Mesothelial cell of epicardium (in vitro differentiated cells): ENCODE measurements at regions not wholly inside any gene's neighbourhood (a gene's known extent, or its start where the extent isn't known, plus 50 kb on each side); places are given as distances from the start of the nearest gene placed in this dataset.

Experiments
- DNase-seq, 2 experiments: peaks; one replicate each; pipeline ENCODE4 v3.0.0; 2021; ENCODE audit warnings: low spot score in 2 of 2; ENCODE audit not compliant: unreplicated experiment in 2 of 2
- H3K27ac Mint-ChIP-seq: 2 replicates; pipeline ENCODE4 v1.8.0; 2021; ENCODE audit warnings: mixed read lengths
- H3K27me3 Mint-ChIP-seq: 2 replicates; pipeline ENCODE4 v1.8.0; 2021; ENCODE audit warnings: low read depth, mixed read lengths
- H3K36me3 Mint-ChIP-seq: 2 replicates; pipeline ENCODE4 v1.8.0; 2021; ENCODE audit warnings: mixed read lengths
- H3K4me1 Mint-ChIP-seq: 2 replicates; pipeline ENCODE4 v1.8.0; 2021; ENCODE audit warnings: mixed read lengths
- H3K4me3 Mint-ChIP-seq: 2 replicates; pipeline ENCODE4 v1.8.0; 2021; ENCODE audit warnings: mild to moderate bottlenecking, moderate library complexity, mixed read lengths
- H3K9me3 Mint-ChIP-seq: 2 replicates; pipeline ENCODE4 v1.8.0; 2021; ENCODE audit warnings: mixed read lengths
- CTCF ChIP-seq: fragments of 200-600 bp; sonication (generic); IDR thresholded peaks from one replicate; pipeline ENCODE4 v1.5.0; 2021; ENCODE audit warnings: antibody characterized with exemption; ENCODE audit not compliant: unreplicated experiment

GRCh38 chr13:44844786-44845185 is 144.5 kb downstream of the NUFIP1 start:
- Mint-ChIP-seq H3K4me3 (no peak overlapping the region), H3K4me1 (peaks cover 10% of the 10 kb centered on the region), H3K36me3 (no peaks in the 10 kb centered on the region), H3K9me3 (no peaks in the 10 kb centered on the region), H3K27me3 (no peaks in the 10 kb centered on the region), H3K27ac (no peak overlapping the region)
- TF ChIP-seq CTCF: no peak
- no peak for DNase-seq

- no peak overlapping the region for H3K4me3 Mint-ChIP-seq
- DNase-seq: no peak
- no peak overlapping the region for H3K27ac Mint-ChIP-seq
- no peak for TF ChIP-seq CTCF
- H3K27me3 Mint-ChIP-seq: no peaks in the 10 kb centered on the region
- H3K4me1 Mint-ChIP-seq: no peaks in the 10 kb centered on the region
- H3K36me3 Mint-ChIP-seq: no peaks in the 10 kb centered on the region
- no peaks in the 10 kb centered on the region for H3K9me3 Mint-ChIP-seq
These were observed 145.9 kb downstream of the NUFIP1 start for GRCh38 chr13:44843403-44843802.

- Mint-ChIP-seq H3K4me1 (no peaks in the 10 kb centered on the region), H3K27ac (no peak overlapping the region), H3K36me3 (no peaks in the 10 kb centered on the region), H3K9me3 (peaks cover 3% of the 10 kb centered on the region), H3K27me3 (no peaks in the 10 kb centered on the region), H3K4me3 (no peak overlapping the region)
- TF ChIP-seq CTCF: no peak
- no peak for DNase-seq
These were observed 147.1 kb downstream of the NUFIP1 start for GRCh38 chr13:44842158-44842557.

GRCh38 chr13:44840131-44840530 is 149.1 kb downstream of the NUFIP1 start:
- no peak for DNase-seq
- no peak for TF ChIP-seq CTCF
- no peaks in the 10 kb centered on the region for H3K36me3 Mint-ChIP-seq
- no peaks in the 10 kb centered on the region for H3K27me3 Mint-ChIP-seq
- H3K4me3 Mint-ChIP-seq: no peak overlapping the region
- H3K27ac Mint-ChIP-seq: no peak overlapping the region
- no peaks in the 10 kb centered on the region for H3K4me1 Mint-ChIP-seq
- H3K9me3 Mint-ChIP-seq: peaks cover 4% of the 10 kb centered on the region

GRCh38 chr13:44837250-44837649 is 152.0 kb downstream of the NUFIP1 start:
- no peak for DNase-seq
- no peak overlapping the region for H3K27ac Mint-ChIP-seq
- H3K9me3 Mint-ChIP-seq: peaks cover 4% of the 10 kb centered on the region
- H3K4me3 Mint-ChIP-seq: no peak overlapping the region
- H3K4me1 Mint-ChIP-seq: no peaks in the 10 kb centered on the region
- H3K36me3 Mint-ChIP-seq: no peaks in the 10 kb centered on the region
- H3K27me3 Mint-ChIP-seq: no peaks in the 10 kb centered on the region
- no peak for TF ChIP-seq CTCF

- DNase-seq: no peak
- Mint-ChIP-seq H3K4me1 (no peaks in the 10 kb centered on the region), H3K4me3 (no peak overlapping the region), H3K27ac (no peak overlapping the region), H3K27me3 (no peaks in the 10 kb centered on the region), H3K9me3 (peaks cover 4% of the 10 kb centered on the region), H3K36me3 (no peaks in the 10 kb centered on the region)
- no peak for TF ChIP-seq CTCF
These were observed 154.9 kb downstream of the NUFIP1 start for GRCh38 chr13:44834404-44834803.
